SIG-M5 (cell line): ENCODE measurements at regions not wholly inside any gene's neighbourhood (a gene's known extent, or its start where the extent isn't known, plus 50 kb on each side); places are given as distances from the start of the nearest gene placed in this dataset.
"Not testable (repeated sequence)": the region's sequence is repeated elsewhere in the genome, so short reads cannot be mapped to it uniquely, and the experiment has no call there.

Source experiments
- DNase-seq: peaks from one replicate; lab custom pipeline; 2025; lab: John Stamatoyannopoulos, UW

GRCh38 chr13:22828081-22828480 is 352.7 kb upstream of the SGCG start:
- DNase-seq = no peak

DNA sequence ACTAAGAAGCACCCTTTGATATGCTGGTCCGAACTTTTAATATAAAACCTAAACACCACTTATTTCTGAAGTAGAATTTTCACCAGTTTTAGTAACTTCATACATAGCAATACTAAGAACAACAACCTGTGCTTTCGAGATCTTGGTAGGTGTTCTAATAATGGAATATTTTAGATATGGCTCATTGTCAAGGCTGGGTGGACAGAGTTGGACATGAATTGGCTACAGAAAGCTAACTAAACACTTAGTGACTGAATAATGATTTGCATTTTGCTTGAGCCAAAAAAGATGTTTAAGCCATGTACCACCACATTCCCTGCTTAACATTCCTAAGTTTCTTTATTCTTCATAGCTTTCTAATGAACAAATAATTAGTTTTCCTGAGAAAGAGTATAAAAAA is 344.3 kb upstream of the SGCG start:
- DNase-seq = no peak

- no peak for DNase-seq
Measured at GRCh38 chr13:22837980-22838647, 342.7 kb upstream of the SGCG start.

DNA sequence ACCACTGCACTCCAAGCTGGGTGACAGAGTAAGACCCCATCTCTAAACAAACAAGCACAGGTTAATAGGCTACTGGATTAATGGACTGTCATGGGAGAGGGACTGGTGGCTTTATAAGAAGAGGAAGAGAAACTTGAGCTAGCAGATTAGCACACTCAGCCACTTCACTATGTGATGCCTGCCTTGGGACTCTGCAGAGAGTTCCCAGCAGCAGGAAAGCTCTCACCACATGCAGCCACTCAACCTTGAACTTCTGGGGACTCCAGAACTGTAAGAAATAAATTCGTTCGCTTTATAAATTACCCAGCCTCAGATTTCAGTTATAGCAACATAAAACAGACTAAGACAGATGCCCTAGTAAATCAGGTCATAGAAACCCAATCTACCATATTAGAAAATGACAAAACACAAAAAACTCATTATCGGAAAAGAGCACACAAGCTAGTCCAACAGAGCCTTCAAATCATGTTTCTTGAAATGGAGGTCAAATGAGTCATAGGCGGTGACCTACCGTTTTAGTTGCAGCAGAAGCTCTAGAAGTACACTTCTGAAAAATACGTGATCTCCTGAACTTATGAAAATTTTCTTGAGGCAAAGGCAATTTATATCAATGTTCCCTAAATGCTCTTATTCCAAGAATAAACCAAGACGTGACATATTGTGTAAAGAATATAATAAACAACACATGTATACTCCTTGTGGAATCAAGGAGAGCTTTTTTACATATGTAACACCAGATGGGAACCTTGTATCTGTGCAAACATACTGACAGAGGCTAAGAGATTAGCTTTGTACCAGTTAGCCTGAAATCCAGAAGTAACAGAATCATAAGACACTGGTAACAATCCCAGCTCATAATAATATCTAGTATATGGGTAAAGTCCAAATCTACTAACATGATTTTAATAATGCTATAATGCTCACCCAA is 340.9 kb upstream of the SGCG start:
- no peak for DNase-seq

DNA sequence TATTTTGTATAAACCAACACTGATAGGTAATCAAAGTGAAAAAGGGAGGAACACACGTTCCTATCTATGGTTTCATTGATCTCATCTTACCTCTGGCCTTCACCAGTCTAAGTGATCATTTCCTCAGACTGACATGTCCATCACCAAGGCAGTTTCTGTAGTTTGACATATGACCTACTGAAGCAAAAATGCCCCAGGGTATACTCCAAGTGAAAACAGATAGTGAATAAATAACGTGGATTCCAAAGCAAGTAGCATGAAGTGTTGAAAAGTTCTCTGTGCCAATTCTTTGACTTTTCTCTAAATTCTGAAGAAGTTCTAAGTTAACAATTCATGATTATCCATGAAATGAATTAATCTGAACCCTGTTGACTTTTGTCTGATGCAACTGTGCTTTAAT is 334.2 kb upstream of the SGCG start:
- DNase-seq = no peak

GRCh38 chr13:22848539-22849052 is 332.2 kb upstream of the SGCG start:
- no peak for DNase-seq

GRCh38 chr13:22855926-22856325 is 324.9 kb upstream of the SGCG start:
- DNase-seq = no peak

DNA sequence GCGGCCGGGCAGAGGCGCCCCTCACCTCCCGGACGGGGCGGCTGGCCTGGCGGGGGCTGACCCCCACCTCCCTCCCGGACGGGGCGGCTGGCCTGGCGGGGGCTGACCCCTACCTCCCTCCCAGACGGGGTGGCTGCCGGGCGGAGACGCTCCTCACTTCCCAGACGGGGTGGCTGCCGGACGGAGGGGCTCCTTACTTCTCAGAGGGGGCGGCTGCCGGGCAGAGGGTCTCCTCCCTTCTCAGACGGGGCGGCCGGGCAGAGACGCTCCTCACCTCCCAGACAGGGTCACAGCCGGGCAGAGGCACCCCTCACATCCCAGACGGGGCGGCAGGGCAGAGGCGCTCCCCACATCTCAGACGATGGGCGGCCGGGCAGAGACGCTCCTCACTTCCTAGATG is 321.8 kb upstream of the SGCG start:
- not testable (repeated sequence) for DNase-seq

GRCh38 chr13:22859411-22859810 is 321.4 kb upstream of the SGCG start:
- DNase-seq = not testable (repeated sequence)

GRCh38 chr13:22861958-22862466 is 318.8 kb upstream of the SGCG start:
- no peak for DNase-seq

DNA sequence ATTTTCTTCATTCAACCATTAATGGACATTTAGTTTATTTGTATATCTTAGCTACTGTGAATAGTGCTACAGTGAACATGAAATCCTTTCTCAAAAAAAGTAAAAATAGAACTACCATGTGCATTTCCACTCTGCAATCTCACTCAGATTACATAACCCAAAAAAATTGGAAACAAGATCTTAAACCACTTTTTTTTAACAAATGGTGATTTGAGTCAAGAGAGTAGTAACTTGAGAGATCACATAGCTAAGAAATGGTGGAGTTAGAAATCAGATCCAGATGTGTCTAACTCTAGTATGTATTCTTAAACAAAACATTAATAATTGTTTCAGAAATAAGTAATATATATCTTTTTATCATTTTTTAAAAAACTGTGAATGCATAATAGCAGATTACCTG is 318.3 kb upstream of the SGCG start:
- no peak for DNase-seq

DNA sequence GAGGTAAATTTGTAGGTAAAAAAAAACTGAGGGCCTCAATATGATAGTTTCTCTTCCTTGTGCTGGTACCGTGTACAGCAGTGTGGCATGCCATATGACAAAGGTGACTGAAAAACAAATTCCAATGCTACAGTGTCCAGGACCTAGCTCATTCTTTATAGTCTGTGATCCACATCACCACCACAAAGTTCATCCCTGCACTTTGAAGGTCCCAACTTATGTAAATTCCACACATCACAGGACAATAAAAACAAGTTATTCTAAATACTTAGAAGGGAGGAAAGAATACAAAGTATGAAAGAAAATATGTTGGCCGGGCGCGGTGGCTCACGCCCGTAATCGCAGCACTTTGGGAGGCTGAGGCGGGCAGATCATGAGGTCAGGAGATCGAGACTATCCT is 314.6 kb upstream of the SGCG start:
- no peak for DNase-seq

GRCh38 chr13:22871231-22871630 is 309.5 kb upstream of the SGCG start:
- DNase-seq = no peak

DNA sequence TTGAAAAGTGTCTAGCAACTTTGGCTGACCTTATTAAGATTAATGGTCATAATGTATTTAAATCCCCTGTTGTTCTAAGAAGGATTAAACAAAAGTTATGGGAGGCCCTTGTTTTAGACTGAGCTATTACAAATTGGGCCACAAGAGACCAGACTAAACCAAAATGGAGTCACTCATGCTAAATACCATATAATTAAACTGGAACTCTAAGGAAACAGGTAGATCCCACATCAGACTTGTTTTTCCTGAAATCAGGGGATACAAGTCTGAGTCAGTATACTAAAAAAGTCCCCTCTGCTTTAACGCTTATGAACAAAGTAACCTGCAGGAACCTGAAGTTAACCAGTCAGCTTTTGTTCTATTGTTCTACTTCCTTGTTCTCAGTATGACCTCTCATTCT is 305.9 kb upstream of the SGCG start:
- DNase-seq = no peak

DNA sequence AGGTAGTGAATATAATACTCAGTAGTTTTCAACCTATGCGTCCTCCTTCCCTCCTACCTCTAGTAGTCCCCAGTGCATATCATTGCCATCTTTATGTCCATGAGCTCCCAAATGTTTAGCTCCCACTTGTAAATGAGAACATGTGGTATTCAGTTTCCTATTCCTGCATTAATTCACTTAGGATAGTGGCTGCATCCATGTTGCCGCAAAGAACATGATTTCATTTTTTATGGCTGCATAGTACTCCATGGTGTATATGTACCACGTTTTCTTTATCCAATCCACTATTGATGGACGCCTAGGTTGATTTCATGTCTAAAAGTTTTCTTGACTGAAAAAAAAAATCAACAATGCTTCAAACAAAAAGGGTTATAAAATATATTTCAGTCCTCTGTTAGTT is 303.4 kb upstream of the SGCG start:
- DNase-seq = no peak

- DNase-seq = no peak
Measured at GRCh38 chr13:22880741-22881720, 299.7 kb upstream of the SGCG start.

- DNase-seq = not testable (repeated sequence)
Measured at GRCh38 chr13:22881721-22882608, 298.8 kb upstream of the SGCG start.

DNA sequence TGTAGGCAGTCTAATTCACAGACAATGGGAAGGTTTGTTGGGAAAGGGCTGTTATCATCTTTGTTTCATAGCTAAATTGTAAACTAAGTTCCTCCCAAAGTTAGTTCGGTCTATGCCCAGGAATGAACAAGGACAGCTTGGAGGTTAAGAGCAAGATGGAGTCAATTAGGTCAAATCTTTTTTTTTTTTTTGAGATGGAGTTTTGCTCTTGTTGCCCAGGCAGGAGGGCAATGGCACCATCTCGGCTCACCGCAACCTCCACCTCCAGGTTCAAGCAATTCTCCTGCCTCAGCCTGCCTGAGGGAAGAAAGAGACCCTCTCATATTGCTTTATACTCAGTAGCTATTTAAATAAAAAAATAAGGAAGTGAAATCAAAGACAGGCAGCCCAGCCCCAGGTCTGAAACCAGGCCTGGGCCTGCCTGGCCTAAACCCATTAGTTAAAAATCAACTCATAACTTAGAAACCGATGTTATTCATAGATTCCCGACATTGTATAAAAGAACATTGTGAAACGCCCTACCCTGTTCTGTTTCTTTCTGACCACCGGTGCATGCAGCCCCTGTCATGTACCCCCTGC is 297.4 kb upstream of the SGCG start:
- no peak for DNase-seq

GRCh38 chr13:22883956-22884355 is 296.8 kb upstream of the SGCG start:
- no peak for DNase-seq

DNA sequence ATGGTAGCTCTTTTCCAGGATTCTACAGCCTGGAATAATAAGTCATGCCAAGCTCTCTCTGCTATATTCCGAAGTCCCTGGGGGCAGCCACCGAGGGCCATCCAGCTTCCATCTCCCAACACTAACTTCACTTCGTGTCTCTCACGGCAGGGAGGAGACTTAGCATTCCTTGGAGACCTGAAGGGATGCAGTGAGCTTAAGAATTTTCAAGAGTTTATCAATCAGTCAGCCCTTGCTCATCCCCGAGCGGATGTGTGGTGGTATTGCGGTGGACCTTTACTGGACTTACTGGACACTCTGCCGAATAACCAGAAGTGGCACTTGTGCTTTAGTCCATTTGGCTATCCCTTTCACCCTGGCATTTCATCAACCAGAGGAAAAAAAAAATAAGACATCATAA is 294.7 kb upstream of the SGCG start:
- DNase-seq = not testable (repeated sequence)
